ENCODE measurements at regions not wholly inside any gene's neighbourhood (a gene's known extent, or its start where the extent isn't known, plus 50 kb on each side); places are given as distances from the start of the nearest gene placed in this dataset.

DNA sequence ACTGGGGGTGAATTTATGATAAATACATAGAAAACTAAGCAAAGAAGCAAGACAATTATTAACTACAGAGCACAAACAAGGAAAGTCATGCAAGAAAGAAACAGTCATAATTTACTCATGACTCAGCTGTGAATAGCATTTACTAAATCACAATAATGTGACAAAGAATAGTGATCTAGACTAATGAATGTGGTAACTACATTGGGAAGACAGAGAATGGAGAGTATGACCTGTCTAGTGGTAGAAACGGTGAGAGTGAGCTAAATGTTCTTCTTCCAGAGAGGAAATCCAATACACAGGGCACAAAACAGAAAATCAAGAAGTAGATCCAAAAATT lies 153.5 kb upstream of the DST start:
- TF ChIP-seq REST (IDR thresholded peaks at IDR 0.05; ENCODE audit: insufficient read depth in 1 of 2, low read depth in 2 of 2, low read length in 2 of 2): no peak
- TF ChIP-seq SIN3A (IDR thresholded peaks at IDR 0.05; ENCODE audit: borderline replicate concordance, insufficient read depth, low read length): no peak
- no peak for TF ChIP-seq TAF1 (IDR thresholded peaks at IDR 0.05; ENCODE audit: borderline replicate concordance, insufficient read depth, low read length)
- TF ChIP-seq POLR2AphosphoS5 (IDR thresholded peaks at IDR 0.05; ENCODE audit: low read depth, low read length): no peak
- TF ChIP-seq FOXP2 (optimal IDR thresholded peaks at IDR 0.05; ENCODE audit: borderline replicate concordance, extremely low read depth, extremely low read length, insufficient read depth): no peak

GRCh38 chr6:56795466-56796195 lies 152.9 kb upstream of the DST start:
- TF ChIP-seq FOXP2 (optimal IDR thresholded peaks at IDR 0.05; ENCODE audit: borderline replicate concordance, extremely low read depth, extremely low read length, insufficient read depth) (no peak), POLR2AphosphoS5 (IDR thresholded peaks at IDR 0.05; ENCODE audit: low read depth, low read length) (no peak), REST (IDR thresholded peaks at IDR 0.05; ENCODE audit: insufficient read depth in 1 of 2, low read depth in 2 of 2, low read length in 2 of 2) (no peak), TAF1 (IDR thresholded peaks at IDR 0.05; ENCODE audit: borderline replicate concordance, insufficient read depth, low read length) (no peak), SIN3A (IDR thresholded peaks at IDR 0.05; ENCODE audit: borderline replicate concordance, insufficient read depth, low read length) (no peak)

DNA sequence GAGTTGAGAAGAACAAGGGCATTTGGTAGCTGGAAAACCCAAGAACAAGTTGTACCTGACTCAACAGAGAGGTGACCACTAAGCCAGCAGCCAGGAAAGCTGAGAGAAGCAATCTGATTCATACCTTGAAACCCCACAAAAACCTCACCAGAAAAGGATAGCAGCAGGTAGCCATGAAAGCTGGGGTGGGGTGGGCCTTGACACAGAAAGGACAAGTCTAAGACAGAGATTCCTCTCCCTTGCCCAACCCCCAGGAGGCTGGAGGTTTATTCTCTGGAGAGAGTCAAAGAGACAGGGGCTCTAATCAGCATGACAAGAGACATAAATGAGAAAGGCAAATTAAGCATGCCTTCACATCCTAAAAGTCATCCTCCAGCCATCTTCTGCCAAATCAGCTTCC lies 151.7 kb upstream of the DST start:
- TF ChIP-seq FOXP2 (optimal IDR thresholded peaks at IDR 0.05; ENCODE audit: borderline replicate concordance, extremely low read depth, extremely low read length, insufficient read depth) (no peak), REST (IDR thresholded peaks at IDR 0.05; ENCODE audit: insufficient read depth in 1 of 2, low read depth in 2 of 2, low read length in 2 of 2) (no peak), SIN3A (IDR thresholded peaks at IDR 0.05; ENCODE audit: borderline replicate concordance, insufficient read depth, low read length) (no peak), POLR2AphosphoS5 (IDR thresholded peaks at IDR 0.05; ENCODE audit: low read depth, low read length) (no peak), TAF1 (IDR thresholded peaks at IDR 0.05; ENCODE audit: borderline replicate concordance, insufficient read depth, low read length) (no peak)

GRCh38 chr6:56793938-56794337 lies 151.2 kb upstream of the DST start:
- TF ChIP-seq TAF1 (IDR thresholded peaks at IDR 0.05; ENCODE audit: borderline replicate concordance, insufficient read depth, low read length) (no peak), REST (IDR thresholded peaks at IDR 0.05; ENCODE audit: insufficient read depth in 1 of 2, low read depth in 2 of 2, low read length in 2 of 2) (no peak), FOXP2 (optimal IDR thresholded peaks at IDR 0.05; ENCODE audit: borderline replicate concordance, extremely low read depth, extremely low read length, insufficient read depth) (no peak), POLR2AphosphoS5 (IDR thresholded peaks at IDR 0.05; ENCODE audit: low read depth, low read length) (no peak), SIN3A (IDR thresholded peaks at IDR 0.05; ENCODE audit: borderline replicate concordance, insufficient read depth, low read length) (no peak)
